Right renal cortex interstitium (tissue), 3 donors: ENCODE measurements at regions not wholly inside any gene's neighbourhood (a gene's known extent, or its start where the extent isn't known, plus 50 kb on each side); places are given as distances from the start of the nearest gene placed in this dataset.

ENCODE experiments used
- DNase-seq, 3 donors: peaks; one replicate each; pipeline ENCODE4 v3.0.0-alpha.2; 2013; ENCODE audit warnings: low read depth in 3 of 3, low spot score in 2 of 3

DNA sequence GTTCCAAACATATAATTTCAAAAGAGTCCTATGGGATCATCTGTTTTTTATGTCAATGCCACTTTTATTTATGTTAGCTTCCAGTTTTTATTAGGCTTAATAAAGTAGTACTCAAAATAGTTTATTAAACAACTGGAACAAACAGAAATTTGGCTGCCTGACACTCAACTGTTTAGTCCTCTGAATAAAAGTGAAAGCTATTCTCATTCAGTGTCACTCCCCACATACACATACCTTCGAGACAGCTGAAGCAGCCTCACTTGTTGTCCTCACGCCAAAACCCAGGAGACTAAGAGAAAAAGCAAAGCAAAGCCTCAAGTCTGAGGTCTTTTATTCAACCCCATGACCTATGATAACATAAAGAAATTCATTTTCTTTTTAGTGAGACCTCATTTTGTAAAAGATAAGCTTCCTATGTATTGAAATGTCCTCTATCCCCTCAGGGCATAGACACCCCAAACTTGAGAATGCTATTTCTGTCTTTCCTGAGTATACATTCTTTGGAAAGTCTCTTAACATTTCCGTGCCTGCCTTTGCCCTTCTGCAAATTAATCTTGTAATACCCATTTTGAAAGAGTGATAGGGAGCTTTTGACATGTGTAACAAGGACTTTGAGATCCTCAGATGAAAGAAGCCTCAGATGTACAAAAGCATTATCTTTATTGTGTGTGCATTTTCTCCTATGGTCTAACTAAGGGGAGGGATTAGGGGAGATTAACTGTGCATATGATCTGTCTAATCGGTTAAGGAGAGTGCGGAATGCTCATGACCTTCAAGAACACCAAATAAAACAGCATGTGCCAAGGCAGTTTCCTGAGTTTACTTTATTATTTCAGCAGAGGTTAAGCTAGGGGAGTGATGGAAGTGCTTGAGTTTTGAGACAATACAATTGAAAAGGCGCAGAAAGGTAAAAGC, 1523.7 kb upstream of the PIK3C3 start:
- no peak for DNase-seq

DNA sequence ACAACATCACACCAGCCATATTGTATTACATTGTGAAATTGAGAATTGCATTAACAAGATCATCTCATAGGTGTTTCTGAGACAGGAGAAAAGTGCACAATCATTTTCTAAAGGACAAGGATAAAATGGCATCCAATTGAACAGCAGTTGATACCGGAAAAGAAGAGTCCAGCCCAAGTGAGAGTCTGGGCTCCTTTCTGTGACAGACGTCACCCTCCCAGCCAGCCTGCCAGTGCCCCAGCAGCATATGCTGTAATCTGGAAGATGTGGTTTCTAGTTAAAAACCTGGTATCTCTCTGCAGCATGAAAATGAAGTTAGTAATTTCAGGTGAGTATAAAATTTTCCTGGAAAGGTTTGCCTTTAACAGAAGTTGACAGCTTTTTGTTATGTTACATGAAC, 1531.7 kb upstream of the PIK3C3 start:
- DNase-seq = no peak

DNA sequence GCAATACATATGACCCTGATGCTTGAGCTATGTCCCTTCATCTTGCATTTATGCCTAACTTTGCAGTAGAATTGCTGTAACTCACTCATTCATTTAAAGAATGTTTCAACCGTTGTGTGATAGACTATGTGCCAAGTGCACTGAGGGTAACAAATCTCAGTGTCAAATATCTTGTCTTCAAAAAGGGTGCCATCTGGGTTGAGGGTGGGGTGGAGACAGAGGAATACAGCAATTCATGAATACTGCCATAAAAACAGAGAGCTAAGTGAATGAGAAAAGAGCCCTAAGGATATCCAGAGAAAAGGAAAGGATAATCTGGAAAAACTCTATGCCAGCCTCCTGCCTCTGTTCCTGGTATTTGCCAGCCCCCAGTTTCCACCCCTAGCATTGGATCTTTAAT, 1534.4 kb upstream of the PIK3C3 start:
- DNase-seq = no peak

DNA sequence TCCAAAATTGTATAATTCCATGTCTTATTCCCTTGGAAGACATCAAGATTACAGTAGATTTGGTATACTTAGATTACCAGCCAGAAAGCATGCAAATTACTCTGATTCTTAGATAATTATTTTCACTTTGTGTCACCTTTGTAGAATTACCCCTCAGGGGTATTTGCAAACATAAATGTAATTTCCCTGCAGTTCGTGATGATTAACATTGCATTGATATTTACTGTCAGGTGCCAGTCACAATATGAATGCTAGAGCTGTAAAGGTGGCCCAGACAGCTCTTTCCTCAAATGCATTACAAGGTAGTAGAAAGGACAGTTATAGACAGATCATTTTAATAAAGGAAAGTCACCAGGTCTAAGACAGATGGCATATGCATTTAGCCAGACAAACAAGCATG, 1537.5 kb upstream of the PIK3C3 start:
- no peak for DNase-seq

DNA sequence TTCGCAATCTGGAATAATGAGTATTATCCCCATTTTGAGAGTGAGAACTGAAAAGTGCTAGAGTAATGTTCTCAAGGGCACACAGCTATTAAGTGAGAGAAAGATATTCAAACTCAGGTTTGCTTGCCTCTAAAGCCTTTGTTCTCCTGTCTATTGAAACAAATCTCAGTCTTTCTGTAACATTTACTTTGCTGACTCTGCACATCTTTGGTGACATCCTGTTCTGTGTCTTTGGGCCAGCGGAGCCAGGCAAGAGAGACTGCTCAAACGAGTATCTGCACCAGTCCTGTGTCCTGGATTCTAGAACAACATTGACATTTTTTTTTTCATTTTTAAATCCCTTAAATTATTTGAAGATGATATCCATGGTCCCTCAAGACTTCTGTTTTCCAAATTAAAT, 1539.2 kb upstream of the PIK3C3 start:
- no peak for DNase-seq

DNA sequence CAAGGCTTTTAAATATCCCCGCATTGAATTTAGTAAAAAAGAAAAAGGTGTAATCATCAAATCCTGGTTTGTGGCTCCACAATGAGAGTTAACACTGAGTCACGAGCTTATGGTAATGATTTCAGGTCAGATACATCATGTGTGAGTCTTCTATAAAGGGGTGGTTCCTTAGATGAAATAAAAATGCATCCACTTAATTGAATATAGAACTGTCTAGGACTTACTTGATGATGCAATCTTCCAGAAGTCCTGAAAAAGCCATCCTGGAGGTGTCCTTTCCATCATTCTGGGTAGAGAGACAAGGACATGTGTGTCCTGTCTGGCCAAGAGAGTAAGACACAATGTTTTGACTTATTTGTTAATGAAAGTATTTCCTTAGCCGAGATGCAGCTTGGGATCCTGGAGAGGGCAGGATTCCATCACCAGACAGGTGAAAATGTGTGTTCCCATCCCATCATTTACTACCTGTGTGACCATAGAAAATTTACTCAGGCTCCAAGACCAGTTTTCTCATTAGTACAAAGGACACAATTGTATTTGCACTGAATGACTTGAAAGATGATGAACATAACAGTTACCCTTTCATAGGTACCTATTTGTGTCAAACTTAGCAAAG, 1539.8 kb upstream of the PIK3C3 start:
- no peak for DNase-seq

DNA sequence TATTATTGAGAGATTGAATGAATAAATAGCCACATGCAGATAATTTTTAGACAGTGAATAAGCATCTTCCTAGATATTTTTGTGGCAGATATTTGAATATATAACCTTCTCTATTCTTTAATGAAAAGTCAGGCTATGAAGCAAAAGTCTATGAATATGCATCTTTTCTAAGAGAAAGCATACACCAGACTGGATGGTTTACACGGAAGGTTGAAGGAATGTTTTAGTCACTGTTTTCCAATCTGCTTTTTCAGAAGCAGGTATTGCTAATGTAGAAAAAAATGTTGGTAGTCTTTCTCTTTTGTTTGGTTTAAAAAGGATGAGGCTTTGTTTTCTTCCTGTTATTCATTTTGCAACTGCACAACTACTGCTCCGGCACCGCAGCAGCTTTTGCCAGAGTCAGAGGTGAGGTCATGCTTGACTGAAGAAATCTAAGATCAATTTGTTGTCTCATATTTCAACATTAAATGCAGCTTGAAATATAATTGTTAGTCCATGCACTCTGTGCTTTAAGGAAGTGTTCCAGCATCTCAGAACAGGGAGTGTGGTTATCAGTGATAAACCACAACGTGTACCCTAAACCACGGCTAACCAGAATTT, 1540.8 kb upstream of the PIK3C3 start:
- no peak for DNase-seq

DNA sequence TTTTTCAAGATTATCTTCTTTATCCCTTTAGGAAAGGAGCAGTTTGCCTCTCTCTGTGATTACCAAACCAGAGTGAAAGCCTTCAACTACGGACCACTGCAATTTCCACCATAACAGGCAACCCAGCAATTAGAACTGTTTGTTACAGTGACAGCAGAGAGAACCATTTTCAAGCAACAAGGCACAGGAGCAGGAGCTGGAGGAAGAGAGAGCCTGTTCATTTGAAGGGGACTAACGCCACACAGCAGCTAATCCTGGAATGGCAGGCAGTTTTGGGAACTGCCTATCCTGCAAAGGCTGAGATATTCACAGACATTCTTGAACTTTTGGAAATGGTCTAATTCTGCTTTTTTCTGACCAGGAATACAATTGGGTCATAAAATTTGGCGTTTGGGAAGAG, 1541.9 kb upstream of the PIK3C3 start:
- DNase-seq = peak in 1 of 3 donors; percentile 5

DNA sequence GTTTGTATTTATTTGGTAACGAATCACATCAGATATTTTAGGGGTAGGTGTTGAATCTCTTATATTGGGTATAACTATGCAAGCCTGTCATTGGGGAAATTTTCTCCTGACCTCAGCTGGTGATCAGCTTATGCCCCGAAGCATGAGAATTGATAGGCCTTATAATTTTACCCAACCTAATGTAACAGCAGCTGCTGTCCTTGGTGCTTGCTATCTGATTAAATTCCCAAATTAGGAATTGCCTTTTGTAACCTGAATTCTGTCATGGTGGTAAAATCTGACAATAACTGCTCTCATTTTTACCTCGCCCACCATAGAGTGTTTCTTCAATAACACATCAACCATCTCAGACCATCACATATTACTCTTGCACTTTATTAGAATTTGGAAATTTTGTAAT, 1542.6 kb upstream of the PIK3C3 start:
- no peak for DNase-seq

DNA sequence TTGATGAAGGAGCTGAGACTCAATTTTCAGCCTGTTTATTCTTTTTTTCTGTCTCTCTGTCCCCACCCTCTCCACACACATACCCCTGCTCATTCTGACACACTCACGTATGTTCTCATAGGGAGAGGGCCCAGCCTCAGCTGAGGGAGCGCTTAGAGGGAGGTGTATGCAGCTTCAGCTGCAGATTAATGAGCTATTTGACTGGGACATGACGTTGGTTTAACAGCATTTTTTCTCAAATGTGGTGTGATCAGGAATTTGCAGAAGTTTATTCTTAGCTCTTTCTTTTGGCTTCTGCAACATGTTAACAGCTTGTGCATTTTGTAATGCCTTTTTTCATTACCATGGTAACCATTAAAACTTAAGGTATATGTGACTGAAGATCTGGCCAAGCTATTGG, 1547.1 kb upstream of the PIK3C3 start:
- no peak for DNase-seq

DNA sequence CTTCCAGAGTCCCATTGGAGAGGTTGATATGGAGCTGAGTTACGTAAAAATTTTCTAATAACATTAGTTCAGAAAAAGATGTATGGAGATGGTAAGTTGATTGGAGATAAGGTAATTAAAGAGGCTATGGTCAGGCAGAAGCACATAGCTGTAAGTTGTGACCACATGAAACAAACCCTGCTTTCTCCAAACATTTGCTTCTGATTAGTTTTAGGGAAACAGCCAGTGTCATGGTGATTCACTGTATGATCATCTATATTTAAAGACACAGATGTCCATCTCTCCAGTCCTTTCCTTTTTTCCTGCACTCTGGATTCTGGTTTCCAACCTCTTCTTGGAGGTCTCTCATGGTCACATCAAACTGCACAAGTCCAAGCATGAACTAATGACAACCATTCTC, 1550.8 kb upstream of the PIK3C3 start:
- no peak for DNase-seq

DNA sequence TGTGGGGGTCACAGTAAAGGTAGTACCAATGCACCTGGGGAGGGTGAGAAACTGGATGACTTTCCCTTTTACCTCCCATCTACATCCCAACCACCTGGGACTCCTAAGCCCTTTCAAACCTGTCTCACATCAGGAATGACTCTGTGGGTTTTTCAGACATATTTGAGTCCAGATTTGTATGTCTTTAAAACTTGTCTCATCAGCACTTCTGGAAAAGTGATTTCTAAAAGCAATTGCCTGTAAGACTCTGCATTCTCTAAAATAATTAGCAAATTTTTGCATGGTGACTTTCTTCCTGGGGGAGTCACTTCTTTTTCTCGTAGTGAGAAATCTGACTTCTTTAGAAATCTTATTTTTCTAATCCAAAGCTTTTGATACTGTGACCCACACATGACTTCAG, 1553.0 kb upstream of the PIK3C3 start:
- DNase-seq = no peak

DNA sequence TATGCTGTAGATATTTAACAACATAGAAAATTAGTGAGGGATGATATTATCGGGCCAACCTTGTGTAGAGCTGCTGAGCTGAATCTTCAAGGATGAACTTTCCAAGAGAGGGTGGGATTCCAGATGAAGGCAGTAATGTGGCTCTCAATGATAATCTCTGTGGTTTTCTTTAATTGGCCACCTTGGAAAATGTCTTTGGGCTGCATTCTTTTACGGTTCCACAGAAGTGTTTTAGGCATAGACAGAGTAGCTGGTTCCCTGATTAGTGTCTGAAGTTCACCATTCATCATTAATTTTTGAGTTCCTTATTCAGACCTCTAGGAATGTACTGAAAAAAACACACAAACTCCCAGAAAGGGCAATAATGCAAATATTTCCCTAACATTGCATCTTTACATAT, 1566.9 kb upstream of the PIK3C3 start:
- DNase-seq = no peak

DNA sequence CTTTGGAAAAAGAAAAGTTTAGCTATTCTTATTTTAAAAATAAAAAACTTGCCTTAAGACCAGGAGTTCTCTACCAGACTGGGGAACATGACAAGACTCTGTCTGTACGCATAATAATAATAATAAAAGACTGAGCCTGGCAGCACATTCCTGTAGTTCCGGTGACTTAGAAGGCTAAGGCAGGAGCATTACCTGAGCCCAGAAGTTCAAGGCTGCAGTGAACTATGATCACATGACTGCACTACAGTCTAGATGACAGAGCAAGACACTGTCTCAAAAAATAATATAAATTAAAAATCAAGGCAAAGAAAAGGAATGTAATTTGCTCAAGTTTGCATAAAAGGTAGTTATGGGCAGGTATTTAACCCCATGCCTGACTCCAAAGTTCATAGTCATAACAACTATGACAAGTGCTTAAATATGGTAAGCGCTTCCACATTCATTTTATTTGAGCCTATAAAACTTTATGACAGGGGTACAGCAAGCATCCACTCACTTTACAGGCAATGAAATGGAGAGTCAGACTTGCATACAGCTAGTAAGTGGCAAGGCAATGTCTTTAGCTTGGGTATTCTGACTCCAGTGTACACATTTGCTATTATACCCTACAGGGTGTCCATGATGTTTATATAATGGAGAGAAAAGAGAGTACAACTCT, 1567.8 kb upstream of the PIK3C3 start:
- no peak for DNase-seq

DNA sequence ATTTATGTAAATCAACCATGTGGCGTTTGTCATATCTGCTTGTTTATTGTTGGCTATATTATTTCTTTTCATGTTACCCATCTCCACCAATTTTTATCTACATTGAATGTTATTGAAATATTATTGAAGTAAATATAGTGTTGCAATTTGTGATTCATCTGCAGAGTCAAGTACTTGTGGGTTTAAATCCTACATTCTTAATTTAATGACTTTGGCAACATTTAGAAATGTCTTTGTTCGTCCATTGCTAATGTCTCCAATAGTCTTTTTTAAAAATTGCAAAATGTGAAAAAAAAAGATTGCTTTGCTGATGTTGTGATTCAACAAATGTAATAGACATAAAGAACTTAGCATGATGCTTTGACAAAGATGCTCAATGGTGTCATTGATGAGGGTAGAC, 1572.8 kb upstream of the PIK3C3 start:
- no peak for DNase-seq

DNA sequence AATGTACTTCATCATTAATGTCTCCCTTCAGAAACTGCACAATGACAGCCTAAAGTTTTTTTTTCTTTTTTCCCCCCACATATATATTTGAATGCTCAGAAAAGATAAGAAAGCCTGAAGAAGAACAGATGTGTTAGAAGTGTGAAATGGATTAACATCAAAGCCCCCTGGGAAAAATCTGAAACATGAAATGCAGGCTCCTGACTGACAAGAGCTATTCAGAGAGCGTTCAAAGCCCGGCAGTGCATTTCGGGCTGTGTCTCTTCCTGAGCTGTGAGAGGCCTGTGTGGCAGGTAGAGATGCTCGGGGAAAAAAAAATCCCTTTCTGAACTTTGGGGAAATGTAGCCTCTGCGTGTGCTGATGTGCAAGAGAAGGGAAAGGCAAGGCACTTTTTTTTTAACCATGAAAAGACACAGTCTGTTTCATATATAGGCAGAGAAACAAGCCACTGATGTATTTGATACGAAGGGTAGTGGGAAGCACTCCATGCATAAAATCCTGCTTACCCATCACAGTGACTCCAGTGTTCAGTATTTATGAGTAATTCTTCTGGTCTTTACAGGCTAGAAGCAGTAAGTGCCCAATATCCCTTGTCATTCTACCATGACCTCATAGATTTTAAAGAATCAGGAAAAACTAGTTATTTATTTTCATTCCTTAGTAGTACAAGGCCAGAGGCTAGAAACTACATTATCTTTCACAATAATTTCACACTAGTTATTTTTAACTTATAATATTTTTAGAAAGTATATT, 1574.2 kb upstream of the PIK3C3 start:
- no peak for DNase-seq

DNA sequence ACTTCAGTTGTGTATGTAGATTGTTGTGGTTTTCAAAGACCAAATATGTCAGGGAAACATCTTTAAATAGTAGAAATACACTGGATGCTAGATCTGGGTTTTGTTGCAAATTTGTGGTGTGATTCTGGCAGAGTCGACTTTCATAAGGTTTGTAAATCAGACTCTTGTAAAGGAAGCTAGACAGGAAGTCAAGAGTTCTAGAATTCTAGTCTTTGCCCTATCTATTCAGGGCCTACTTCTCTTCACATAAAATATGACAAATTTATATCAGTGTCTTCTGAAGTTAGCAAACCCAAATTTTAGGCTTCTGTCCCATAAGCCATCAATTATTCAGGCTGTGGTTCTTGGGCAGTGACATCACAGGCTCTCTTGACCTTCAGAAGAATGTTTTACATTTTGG, 1579.2 kb upstream of the PIK3C3 start:
- DNase-seq = peak in 2 of 3 donors; percentile 10 to 23

DNA sequence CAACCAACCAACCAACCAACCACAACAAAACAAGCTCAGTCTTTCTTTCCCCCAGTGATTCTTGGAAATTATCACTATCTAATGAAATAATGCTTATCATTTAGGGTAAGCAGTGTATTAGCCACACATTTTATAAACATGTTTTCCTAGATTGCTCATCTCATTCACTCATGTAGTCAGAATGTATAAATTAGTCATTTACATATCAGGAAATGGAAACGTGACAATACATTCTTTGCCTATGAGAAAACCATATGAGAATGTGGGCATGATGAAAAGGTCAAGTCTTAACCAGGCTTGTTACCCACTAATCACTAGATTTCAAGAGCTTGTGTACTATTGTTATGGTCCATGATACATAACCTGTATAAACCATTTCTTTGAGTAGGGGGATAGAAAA, 1583.4 kb upstream of the PIK3C3 start:
- DNase-seq = no peak

DNA sequence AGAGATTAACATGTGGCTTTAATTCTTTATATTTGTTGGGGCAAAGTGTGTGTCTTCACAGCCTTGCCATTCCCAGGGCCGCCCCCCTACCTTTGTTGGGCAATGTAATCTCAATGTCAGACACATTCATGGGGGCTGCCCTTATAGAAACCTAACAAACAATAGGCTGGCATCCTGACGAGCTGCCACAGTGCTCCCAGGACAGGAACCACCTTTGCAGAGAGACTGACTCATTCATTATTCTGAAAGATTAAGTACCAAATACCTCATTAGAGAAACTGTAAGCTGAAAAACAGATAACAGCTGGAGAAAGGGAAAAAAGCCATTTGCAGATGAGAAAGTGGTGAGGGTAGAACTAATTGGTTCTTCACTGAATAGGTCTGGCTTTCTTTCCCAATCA, 1587.5 kb upstream of the PIK3C3 start:
- no peak for DNase-seq

DNA sequence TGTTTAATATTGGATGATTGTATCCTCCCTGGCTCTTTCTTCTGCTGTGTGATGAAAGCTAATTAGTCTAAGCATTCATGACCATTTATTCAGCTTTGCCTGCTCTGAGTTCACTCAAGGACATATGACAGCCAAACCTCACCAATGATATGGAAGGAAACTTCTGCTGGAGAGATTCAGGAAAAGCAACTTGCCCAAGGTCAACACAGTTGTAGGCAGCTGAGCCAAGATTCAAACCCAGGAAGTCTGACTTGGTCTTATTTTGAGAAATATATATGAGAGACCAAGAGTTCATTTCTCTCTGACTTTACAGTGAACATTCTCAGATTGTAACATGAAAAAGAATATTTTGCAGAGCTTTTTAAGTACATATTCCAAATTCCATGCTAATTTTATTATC, 1588.5 kb upstream of the PIK3C3 start:
- DNase-seq = no peak

DNA sequence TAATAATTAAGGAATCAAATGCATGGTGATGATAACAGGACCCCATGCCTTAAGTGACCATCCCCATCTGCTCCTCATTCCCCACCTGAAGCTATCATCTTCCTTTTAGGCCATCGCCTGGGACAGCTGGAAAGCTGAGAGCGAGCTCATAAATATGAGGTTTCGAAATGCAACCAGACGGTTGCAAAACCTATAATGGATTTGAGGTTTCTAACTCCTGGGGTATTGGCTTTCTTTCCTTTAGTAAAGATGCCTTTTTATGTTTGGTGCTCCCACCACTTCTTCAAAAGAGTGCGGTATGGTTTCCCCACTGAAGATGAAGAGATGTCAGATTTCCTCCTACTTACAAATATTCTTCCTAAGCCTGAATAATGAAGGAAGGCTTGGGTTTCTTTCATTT, 1589.5 kb upstream of the PIK3C3 start:
- no peak for DNase-seq
